ENCODE measurements at regions not wholly inside any gene's neighbourhood (a gene's known extent, or its start where the extent isn't known, plus 50 kb on each side); places are given as distances from the start of the nearest gene placed in this dataset.

- TF ChIP-seq CTCF (IDR thresholded peaks at IDR 0.05) (no peak), POLR2A (IDR thresholded peaks at IDR 0.05) (no peak), EP300 (IDR thresholded peaks at IDR 0.05) (no peak)
Observed at GRCh38 chr12:30425445-30425844, 270.2 kb downstream of the IPO8 start.

Measured in ovary (tissue), 3 donors.